H1 (cell line): ENCODE measurements at regions not wholly inside any gene's neighbourhood (a gene's known extent, or its start where the extent isn't known, plus 50 kb on each side); places are given as distances from the start of the nearest gene placed in this dataset.

Experiments used
- CTCF ChIA-PET: fragments of 300-600 bp; sonication (Branson Sonifier 250); formaldehyde crosslinking; loops from one replicate; lab custom pipeline; 2021; ENCODE audit not compliant: partially characterized antibody; lab: Charles Lee
- POLR2A ChIA-PET: fragments of 300-600 bp; sonication (Branson Sonifier 250); formaldehyde crosslinking; loops from one replicate; lab custom pipeline; 2021; ENCODE audit warnings: inconsistent platforms; ENCODE audit not compliant: partially characterized antibody; lab: Charles Lee
- DNase-seq, 2 experiments: peaks; one replicate each; pipeline versions ENCODE4 v3.0.0 to v3.0.0-alpha.2; 2010 to 2022; ENCODE audit warnings: low spot score in 2 of 2, low read depth in 1 of 2, mixed read lengths in 1 of 2
- FAIRE-seq: peaks from 2 replicates; lab custom pipeline; 2011; peaks lifted over from hg19 to GRCh38; lab: Jason Lieb, UNC
- H2AFZ ChIP-seq: 2 replicates; pipeline ENCODE4 v1.8.1; 2012; ENCODE audit warnings: low read length, inconsistent platforms
- H2AK5ac ChIP-seq: 2 replicates; pipeline ENCODE4 v1.6.1; 2013; ENCODE audit warnings: low read depth, low read length
- H2BK120ac ChIP-seq: replicated peaks from 2 replicates; pipeline ENCODE3; 2013; ENCODE audit warnings: low read depth, low read length, inconsistent platforms
- H2BK12ac ChIP-seq: 2 replicates; pipeline ENCODE4 v1.6.1; 2013; ENCODE audit warnings: low read depth, low read length
- H2BK15ac ChIP-seq: 2 replicates; pipeline ENCODE4 v1.6.1; 2013; ENCODE audit warnings: low read length
- H2BK20ac ChIP-seq: 2 replicates; pipeline ENCODE4 v1.6.1; 2013; ENCODE audit warnings: low read length
- H2BK5ac ChIP-seq: 2 replicates; pipeline ENCODE4 v1.6.1; 2013; ENCODE audit warnings: low read depth, low read length
- H3K14ac ChIP-seq: 2 replicates; pipeline ENCODE4 v1.6.1; 2013; ENCODE audit warnings: inconsistent platforms; ENCODE audit not compliant: insufficient read length
- H3K18ac ChIP-seq: 2 replicates; pipeline ENCODE4 v1.6.1; 2013; ENCODE audit warnings: low read length; ENCODE audit errors: extremely low read depth
- H3K23ac ChIP-seq: 2 replicates; pipeline ENCODE4 v1.6.1; 2013; ENCODE audit warnings: inconsistent platforms; ENCODE audit not compliant: insufficient read length
- H3K23me2 ChIP-seq: 2 replicates; pipeline ENCODE4 v1.6.1; 2013; ENCODE audit warnings: low read depth, low read length
- H3K27ac ChIP-seq: 2 replicates; pipeline ENCODE4 v1.6.1; 2011; ENCODE audit warnings: low read depth, low read length, inconsistent platforms
- H3K27me3 ChIP-seq, 4 experiments: replicated peaks in 1 of 4; 1 replicate in 1 of 4; 2 replicates in 3 of 4; pipeline versions ENCODE4 v1.6.1 to v1.8.1; 2011 to 2013; ENCODE audit warnings: low read length in 3 of 4, mild to moderate bottlenecking in 3 of 4, inconsistent platforms in 2 of 4, mixed read lengths in 2 of 4, moderate library complexity in 1 of 4; ENCODE audit not compliant: control insufficient read depth in 3 of 4, insufficient read depth in 3 of 4; ENCODE audit errors: extremely low read depth in 1 of 4
- H3K36me3 ChIP-seq, 4 experiments: 2 replicates each; pipeline versions ENCODE4 v1.6.1 to v1.8.1; 2011 to 2013; ENCODE audit warnings: mild to moderate bottlenecking in 4 of 4, low read length in 3 of 4, moderate library complexity in 2 of 4, control low read depth in 1 of 4, inconsistent platforms in 1 of 4; ENCODE audit not compliant: insufficient read depth in 4 of 4, control insufficient read depth in 2 of 4
- H3K4ac ChIP-seq: replicated peaks from 2 replicates; pipeline ENCODE3; 2013; ENCODE audit warnings: low read length, low read depth, mixed read lengths, inconsistent platforms; ENCODE audit not compliant: insufficient read length
- H3K4me1 ChIP-seq, 4 experiments: replicated peaks in 1 of 4; 1 replicate in 1 of 4; 2 replicates in 3 of 4; pipeline versions ENCODE4 v1.6.1 to v1.8.1; 2011 to 2013; ENCODE audit warnings: low read length in 3 of 4, inconsistent platforms in 2 of 4, mixed read lengths in 1 of 4; ENCODE audit not compliant: insufficient read depth in 4 of 4, control insufficient read depth in 3 of 4
- H3K4me2 ChIP-seq, 2 experiments: 2 replicates each; pipeline versions ENCODE4 v1.6.1 to v1.8.1; 2011 to 2013; ENCODE audit warnings: low read depth in 2 of 2, low read length in 2 of 2, control low read depth in 1 of 2, inconsistent platforms in 1 of 2, mild to moderate bottlenecking in 1 of 2; ENCODE audit not compliant: insufficient read depth in 1 of 2
- H3K4me3 ChIP-seq, 4 experiments: fragments of 200-600, 300-600 bp in 1 of 4; sonication (generic), shearing (Covaris generic), sonication (Bioruptor Twin) in 1 of 4; 2 replicates each; pipeline versions ENCODE4 v1.5.1 to v1.8.1; 2011 to 2016; ENCODE audit warnings: low read length in 4 of 4, low read depth in 3 of 4, control low read depth in 2 of 4, inconsistent platforms in 2 of 4, mild to moderate bottlenecking in 2 of 4, mixed read lengths in 1 of 4, moderate library complexity in 1 of 4; ENCODE audit not compliant: insufficient read depth in 2 of 4; ENCODE audit errors: extremely low read depth in 1 of 4
- H3K56ac ChIP-seq: replicated peaks from 2 replicates; pipeline ENCODE3; 2013; ENCODE audit warnings: low read depth, mild to moderate bottlenecking, mixed read lengths, low read length, inconsistent platforms; ENCODE audit not compliant: insufficient read length
- H3K79me1 ChIP-seq: 2 replicates; pipeline ENCODE4 v1.6.1; 2013; ENCODE audit warnings: low read depth, low read length, control low read depth
- H3K79me2 ChIP-seq, 2 experiments: 2 replicates each; pipeline versions ENCODE4 v1.6.1 to v1.8.1; 2012 to 2013; ENCODE audit warnings: low read length in 2 of 2, mild to moderate bottlenecking in 2 of 2, inconsistent platforms in 1 of 2; ENCODE audit not compliant: insufficient read depth in 2 of 2, control insufficient read depth in 1 of 2
- H3K9ac ChIP-seq, 4 experiments: replicated peaks in 1 of 4; 1 replicate in 1 of 4; 2 replicates in 3 of 4; pipeline versions ENCODE4 v1.6.1 to v1.8.1; 2011 to 2013; ENCODE audit warnings: low read depth in 3 of 4, low read length in 3 of 4, control low read depth in 2 of 4, mild to moderate bottlenecking in 2 of 4, moderate library complexity in 2 of 4, inconsistent platforms in 1 of 4; ENCODE audit errors: extremely low read depth in 1 of 4
- H3K9me3 ChIP-seq, 2 experiments: 2 replicates each; pipeline versions ENCODE4 v1.6.1 to v1.8.1; 2012 to 2013; ENCODE audit warnings: mild to moderate bottlenecking in 2 of 2, moderate library complexity in 2 of 2, control low read depth in 1 of 2, inconsistent platforms in 1 of 2, low read depth in 1 of 2, low read length in 1 of 2, mixed read lengths in 1 of 2; ENCODE audit not compliant: insufficient read depth in 2 of 2
- H4K20me1 ChIP-seq, 2 experiments: replicated peaks in 1 of 2; 2 replicates each; pipeline versions ENCODE3 to v1.8.1; 2011 to 2013; ENCODE audit warnings: inconsistent platforms in 2 of 2, low read length in 2 of 2, mild to moderate bottlenecking in 1 of 2; ENCODE audit not compliant: insufficient read depth in 2 of 2, control insufficient read depth in 1 of 2
- H4K5ac ChIP-seq: 2 replicates; pipeline ENCODE4 v1.6.1; 2013; ENCODE audit warnings: low read length, low read depth, mixed read lengths, inconsistent platforms; ENCODE audit not compliant: insufficient read length
- H4K8ac ChIP-seq: 2 replicates; pipeline ENCODE4 v1.8.0; 2013; ENCODE audit warnings: mild to moderate bottlenecking, moderate library complexity, low read length, inconsistent platforms; ENCODE audit not compliant: insufficient read depth; ENCODE audit errors: extremely low read depth
- H4K91ac ChIP-seq: replicated peaks from 2 replicates; pipeline ENCODE3; 2013; ENCODE audit warnings: low read length, mixed read lengths, inconsistent platforms; ENCODE audit not compliant: insufficient read length
- HDAC2 ChIP-seq, 2 experiments: fragments of 300-600 bp in 1 of 2; sonication (generic) in 1 of 2; IDR thresholded peaks; 2 replicates each; pipeline ENCODE4 v1.6.1; 2011 to 2012; ENCODE audit warnings: low read depth in 2 of 2, low read length in 2 of 2, mild to moderate bottlenecking in 2 of 2, moderate library complexity in 2 of 2, borderline replicate concordance in 1 of 2, inconsistent platforms in 1 of 2
- TBP ChIP-seq: IDR thresholded peaks from 2 replicates; pipeline ENCODE4 v1.6.1; 2011; ENCODE audit warnings: low read depth, low read length, improper control_type of control experiment
- WGBS, 2 experiments: shearing (Covaris generic) in 1 of 2; methylation state at CpG; one replicate each; pipeline versions ENCODE4 v1.1.6 to v1.1.7; 2013 to 2015; ENCODE audit warnings: low lambda C conversion rate in 2 of 2, mixed read lengths in 2 of 2, inconsistent platforms in 1 of 2, low coverage in 1 of 2, missing lambda C conversion rate in 1 of 2; ENCODE audit not compliant: insufficient replicate concordance in 2 of 2, insufficient coverage in 1 of 2, insufficient read length in 1 of 2; ENCODE audit errors: extremely low coverage in 1 of 2, missing lambda C conversion rate in 1 of 2; 5-methylcytosine and 5-hydroxymethylcytosine counted together

- Histone ChIP-seq H4K20me1 (no peaks in the 10 kb centered on the region), H3K4me2 (no peak overlapping the region), H3K4me1 (peaks cover 0 to 12% (median 0%) of the 10 kb centered on the region in 4 experiments; a peak in 3 of 7 replicates), H4K8ac (no peak overlapping the region), H3K23me2 (no peaks in the 10 kb centered on the region), H3K23ac (no peak overlapping the region), H3K27ac (no peak overlapping the region), H3K4me3 (no peak overlapping the region), H2AK5ac (no peak overlapping the region), H3K4ac (no peak overlapping the region), H3K27me3 (no peaks in the 10 kb centered on the region; a peak in 1 of 7 replicates), H2AFZ (peak overlapping the region; percentile 28; the same call in 1 of the 2 replicates), H3K14ac (no peak overlapping the region), H3K56ac (no peak overlapping the region), H3K79me1 (no peaks in the 10 kb centered on the region), H3K9ac (no peak overlapping the region), H3K9me3 (no peaks in the 10 kb centered on the region), H3K36me3 (no peaks in the 10 kb centered on the region), H3K79me2 (no peaks in the 10 kb centered on the region), H2BK15ac (0 out of 2 replicates have a peak overlapping the region, but pooled peaks have one; percentile 49), H2BK20ac (no peak overlapping the region), H2BK120ac (no peak overlapping the region), H4K5ac (no peak overlapping the region), H2BK5ac (no peak overlapping the region), H2BK12ac (no peak overlapping the region), H4K91ac (no peak overlapping the region), H3K18ac (no peak overlapping the region)
- 85% methylated on average over 6 of the region's 6 CpGs; no CpG with 5 or more reads in 1 of the 2 experiments for WGBS, 2 experiments
- FAIRE-seq: no peak
- DNase-seq: no peak
- CTCF ChIA-PET: interaction anchor here (0.6 to 2.2 kb wide), 13 partner anchors 8 to 467 kb away, joined by 3 to 11 read pairs (median 4); partner anchors contain the start of gene NECTIN1
- POLR2A ChIA-PET: interaction anchor here (2.6 kb wide), 1 partner anchor 10 kb away, joined by 6 read pairs; no protein-coding TSS in a partner anchor
- TF ChIP-seq HDAC2 (IDR thresholded peaks at IDR 0.05; ENCODE audit: borderline replicate concordance in 1 of 2, low read depth in 2 of 2, low read length in 2 of 2): no peak
- no peak for TF ChIP-seq TBP
Measured at GRCh38 chr11:119782739-119783072, 53.7 kb upstream of the NECTIN1 start.
